HUES6 (cell line): ENCODE measurements at regions not wholly inside any gene's neighbourhood (a gene's known extent, or its start where the extent isn't known, plus 50 kb on each side); places are given as distances from the start of the nearest gene placed in this dataset.

ENCODE experiments used
- H3K27ac ChIP-seq: 2 replicates; pipeline ENCODE4 v1.7.0; 2013; ENCODE audit warnings: low read depth, mild to moderate bottlenecking, low read length, inconsistent platforms
- H3K27me3 ChIP-seq: 2 replicates; pipeline ENCODE4 v1.6.1; 2013; ENCODE audit warnings: low read length; ENCODE audit not compliant: control insufficient read depth, insufficient read depth
- H3K36me3 ChIP-seq: 2 replicates; pipeline ENCODE4 v1.6.1; 2013; ENCODE audit warnings: low read length; ENCODE audit not compliant: control insufficient read depth, insufficient read depth
- H3K4me1 ChIP-seq: 2 replicates; pipeline ENCODE4 v1.6.1; 2013; ENCODE audit warnings: low read length; ENCODE audit not compliant: control insufficient read depth, insufficient read depth
- H3K4me3 ChIP-seq: 2 replicates; pipeline ENCODE4 v1.5.1; 2013; ENCODE audit warnings: low read depth, low read length
- H3K9ac ChIP-seq: one replicate; pipeline ENCODE4 v1.6.1; 2013; ENCODE audit warnings: mild to moderate bottlenecking, low read length
- H3K9me3 ChIP-seq: 2 replicates; pipeline ENCODE4 v1.6.1; 2013; ENCODE audit warnings: low read depth, low read length; ENCODE audit not compliant: control insufficient read depth, insufficient read depth

- Histone ChIP-seq H3K4me3 (no peak overlapping the region), H3K27ac (no peak overlapping the region), H3K9ac (no peak overlapping the region), H3K9me3 (no peaks in the 10 kb centered on the region), H3K27me3 (no peaks in the 10 kb centered on the region), H3K4me1 (no peaks in the 10 kb centered on the region), H3K36me3 (no peaks in the 10 kb centered on the region)
Measured at GRCh38 chr3:28799084-28799483, 450.5 kb upstream of the AZI2 start.

GRCh38 chr3:28800203-28800602 is 451.6 kb upstream of the AZI2 start:
- H3K4me1 ChIP-seq, result no peaks in the 10 kb centered on the region
- H3K9me3 ChIP-seq, result no peaks in the 10 kb centered on the region
- H3K4me3 ChIP-seq, result no peak overlapping the region
- H3K27me3 ChIP-seq, result no peaks in the 10 kb centered on the region
- H3K9ac ChIP-seq, result no peak overlapping the region
- H3K36me3 ChIP-seq, result no peaks in the 10 kb centered on the region
- H3K27ac ChIP-seq, result no peak overlapping the region

GRCh38 chr3:28808068-28808467 is 459.4 kb upstream of the AZI2 start:
- Histone ChIP-seq H3K36me3 (no peaks in the 10 kb centered on the region), H3K9ac (no peak overlapping the region), H3K27me3 (no peaks in the 10 kb centered on the region), H3K27ac (no peak overlapping the region), H3K4me1 (no peaks in the 10 kb centered on the region), H3K9me3 (no peaks in the 10 kb centered on the region), H3K4me3 (no peak overlapping the region)

GRCh38 chr3:28816017-28816416 is 464.9 kb upstream of the RBMS3 start:
- Histone ChIP-seq H3K36me3 (no peaks in the 10 kb centered on the region), H3K4me3 (no peak overlapping the region), H3K9me3 (no peaks in the 10 kb centered on the region), H3K27me3 (no peaks in the 10 kb centered on the region), H3K4me1 (no peaks in the 10 kb centered on the region), H3K9ac (no peak overlapping the region), H3K27ac (no peak overlapping the region)

- Histone ChIP-seq H3K9ac (no peak overlapping the region), H3K27me3 (no peaks in the 10 kb centered on the region), H3K4me3 (no peak overlapping the region), H3K4me1 (no peaks in the 10 kb centered on the region), H3K27ac (no peak overlapping the region), H3K36me3 (no peaks in the 10 kb centered on the region), H3K9me3 (no peaks in the 10 kb centered on the region)
Measured at GRCh38 chr3:28824316-28824715, 456.6 kb upstream of the RBMS3 start.

GRCh38 chr3:28826840-28827239 is 454.0 kb upstream of the RBMS3 start:
- H3K4me1 ChIP-seq, result no peaks in the 10 kb centered on the region
- H3K27me3 ChIP-seq, result no peaks in the 10 kb centered on the region
- H3K9ac ChIP-seq, result no peak overlapping the region
- no peaks in the 10 kb centered on the region for H3K36me3 ChIP-seq
- H3K9me3 ChIP-seq, result no peaks in the 10 kb centered on the region
- H3K27ac ChIP-seq, result no peak overlapping the region
- no peak overlapping the region for H3K4me3 ChIP-seq

- no peaks in the 10 kb centered on the region for H3K9me3 ChIP-seq
- H3K27me3 ChIP-seq, result no peaks in the 10 kb centered on the region
- H3K36me3 ChIP-seq, result no peaks in the 10 kb centered on the region
- H3K4me1 ChIP-seq, result peaks cover 12% of the 10 kb centered on the region
- no peak overlapping the region for H3K9ac ChIP-seq
- no peak overlapping the region for H3K27ac ChIP-seq
- no peak overlapping the region for H3K4me3 ChIP-seq
Measured at GRCh38 chr3:28835249-28835648, 445.6 kb upstream of the RBMS3 start.

- H3K4me1 ChIP-seq, result peaks cover 12% of the 10 kb centered on the region
- H3K4me3 ChIP-seq, result no peak overlapping the region
- no peaks in the 10 kb centered on the region for H3K27me3 ChIP-seq
- H3K9ac ChIP-seq, result no peak overlapping the region
- H3K27ac ChIP-seq, result no peak overlapping the region
- no peaks in the 10 kb centered on the region for H3K9me3 ChIP-seq
- no peaks in the 10 kb centered on the region for H3K36me3 ChIP-seq
Measured at GRCh38 chr3:28835751-28836150, 445.1 kb upstream of the RBMS3 start.

- Histone ChIP-seq H3K27ac (no peak overlapping the region), H3K4me1 (peaks cover 12% of the 10 kb centered on the region)
Measured at GRCh38 chr3:28836199-28836598, 444.7 kb upstream of the RBMS3 start.

GRCh38 chr3:28840976-28841376 is 439.9 kb upstream of the RBMS3 start:
- Histone ChIP-seq H3K27ac (no peak overlapping the region), H3K36me3 (no peaks in the 10 kb centered on the region), H3K27me3 (no peaks in the 10 kb centered on the region), H3K4me3 (no peak overlapping the region), H3K9me3 (no peaks in the 10 kb centered on the region), H3K4me1 (peaks cover 8% of the 10 kb centered on the region), H3K9ac (no peak overlapping the region)

More at GRCh38 chr3:28836199-28836598, 444.7 kb upstream of the RBMS3 start:
- no peaks in the 10 kb centered on the region for H3K9me3 ChIP-seq
- no peaks in the 10 kb centered on the region for H3K27me3 ChIP-seq
- no peaks in the 10 kb centered on the region for H3K36me3 ChIP-seq
- no peak overlapping the region for H3K4me3 ChIP-seq
- H3K9ac ChIP-seq, result no peak overlapping the region

GRCh38 chr3:28841441-28841840 is 439.4 kb upstream of the RBMS3 start:
- no peak overlapping the region for H3K4me3 ChIP-seq
- no peaks in the 10 kb centered on the region for H3K9me3 ChIP-seq
- H3K9ac ChIP-seq, result no peak overlapping the region
- peaks cover 6% of the 10 kb centered on the region for H3K4me1 ChIP-seq
- H3K27me3 ChIP-seq, result no peaks in the 10 kb centered on the region
- no peak overlapping the region for H3K27ac ChIP-seq
- H3K36me3 ChIP-seq, result no peaks in the 10 kb centered on the region
